ENCODE measurements at regions not wholly inside any gene's neighbourhood (a gene's known extent, or its start where the extent isn't known, plus 50 kb on each side); places are given as distances from the start of the nearest gene placed in this dataset.

GRCh38 chr4:42720533-42720932 is 63.6 kb upstream of the ATP8A1 start:
- TF ChIP-seq CTCF (IDR thresholded peaks at IDR 0.05): no peak
- no peak for TF ChIP-seq ZFX (IDR thresholded peaks at IDR 0.05; ENCODE audit: borderline replicate concordance)

Data from 22Rv1 (cell line).